PC-9 (cell line): ENCODE measurements at regions not wholly inside any gene's neighbourhood (a gene's known extent, or its start where the extent isn't known, plus 50 kb on each side); places are given as distances from the start of the nearest gene placed in this dataset.

Source experiments
- BruUV-seq: library from RNA; stranded (reverse); fragments of 400-500 nt; replicated peaks from 2 replicates; lab custom pipeline; 2021; lab: Mats Ljungman, UMichigan
- CTCF ChIA-PET: fragments of 300-600 bp; sonication (Branson Sonifier 250); formaldehyde crosslinking; loops from one replicate; lab custom pipeline; 2022; ENCODE audit warnings: antibody characterized with exemption; lab: Charles Lee
- POLR2A ChIA-PET: fragments of 300-600 bp; sonication (Branson Sonifier 250); formaldehyde crosslinking; loops from one replicate; lab custom pipeline; 2022; ENCODE audit warnings: antibody characterized with exemption; ENCODE audit not compliant: unreplicated experiment; lab: Charles Lee
- DNase-seq, 2 experiments: peaks; one replicate each; pipeline versions ENCODE4 v3.0.0 to v3.0.0-alpha.2; 2015 to 2022; ENCODE audit warnings: mixed read lengths in 1 of 2
- H2AFZ ChIP-seq: fragments of 200-600 bp; sonication (generic); 2 replicates; pipeline ENCODE4 v1.8.1; 2017; ENCODE audit warnings: antibody characterized with exemption
- H3F3A ChIP-seq: fragments of 200-600 bp; sonication (generic); 2 replicates; pipeline ENCODE4 v1.8.1; 2017; ENCODE audit warnings: antibody characterized with exemption, mild to moderate bottlenecking, low read depth; ENCODE audit not compliant: insufficient read depth
- H3K27ac ChIP-seq: fragments of 200-600 bp; sonication (generic); 2 replicates; pipeline ENCODE4 v1.6.1; 2016; ENCODE audit warnings: mixed run types
- H3K27me3 ChIP-seq: fragments of 200-600 bp; sonication (generic); 2 replicates; pipeline ENCODE4 v1.6.1; 2016; ENCODE audit warnings: low read depth, mixed run types; ENCODE audit not compliant: insufficient read depth
- H3K36me3 ChIP-seq: fragments of 200-600 bp; sonication (generic); 2 replicates; pipeline ENCODE4 v1.6.1; 2016; ENCODE audit warnings: low read depth, mixed run types
- H3K4me1 ChIP-seq: fragments of 200-600 bp; sonication (generic); replicated peaks from 2 replicates; pipeline ENCODE4 v1.6.1; 2016; ENCODE audit warnings: mixed run types; ENCODE audit not compliant: insufficient read depth
- H3K4me2 ChIP-seq: fragments of 200-600 bp; sonication (generic); 2 replicates; pipeline ENCODE4 v1.6.1; 2017; ENCODE audit warnings: mixed run types
- H3K4me3 ChIP-seq: fragments of 200-600 bp; sonication (generic); 2 replicates; pipeline ENCODE4 v1.6.1; 2016; ENCODE audit warnings: mixed run types
- H3K79me2 ChIP-seq: fragments of 200-600 bp; sonication (generic); 2 replicates; pipeline ENCODE4 v1.6.1; 2017; ENCODE audit warnings: low read depth, mixed run types
- H3K9me2 ChIP-seq: fragments of 200-600 bp; sonication (generic); 2 replicates; pipeline ENCODE4 v1.8.1; 2017; ENCODE audit warnings: mild to moderate bottlenecking; ENCODE audit not compliant: insufficient read depth
- H3K9me3 ChIP-seq: fragments of 200-600 bp; sonication (generic); 2 replicates; pipeline ENCODE4 v1.8.1; 2016; ENCODE audit warnings: low read depth; ENCODE audit not compliant: insufficient read depth
- H4K20me1 ChIP-seq: fragments of 200-600 bp; sonication (generic); 2 replicates; pipeline ENCODE4 v1.8.1; 2017; ENCODE audit not compliant: insufficient read depth
- CTCF ChIP-seq: fragments of 200-600 bp; sonication (generic); conservative IDR thresholded peaks from 2 replicates; pipeline ENCODE4 v1.6.1; 2017; ENCODE audit warnings: mixed run types, antibody characterized with exemption, mild to moderate bottlenecking, moderate library complexity
- EZH2 ChIP-seq: fragments of 200-600 bp; sonication (generic); IDR thresholded peaks from 2 replicates; pipeline ENCODE4 v1.8.0; 2017; ENCODE audit warnings: antibody characterized with exemption, low read depth
- intact Hi-C: fragments of 100-400 bp; cut with micrococcal nuclease; formaldehyde crosslinking; loops from one replicate; pipeline ENCODE4 v1.10.0; 2022; ENCODE audit not compliant: unreplicated experiment

GRCh38 chr15:96888764-96889163 lies 558.3 kb downstream of the NR2F2 start:
- no peak for DNase-seq
- no TSS peak for BruUV-seq
- Histone ChIP-seq H3K27ac (no peak overlapping the region), H3K4me2 (no peak overlapping the region), H3K27me3 (0 out of 2 replicates have a peak, but pooled peaks cover 5% of the 10 kb centered on the region), H3K79me2 (no peaks in the 10 kb centered on the region), H3F3A (no peaks in the 10 kb centered on the region), H3K4me1 (no peaks in the 10 kb centered on the region), H3K9me2 (no peaks in the 10 kb centered on the region), H2AFZ (no peak overlapping the region), H3K4me3 (no peak overlapping the region), H3K9me3 (no peaks in the 10 kb centered on the region), H3K36me3 (no peaks in the 10 kb centered on the region), H4K20me1 (no peaks in the 10 kb centered on the region)
- CTCF ChIA-PET, result no interaction called here
- POLR2A ChIA-PET, result no interaction called here
- TF ChIP-seq CTCF, result no peak
- TF ChIP-seq EZH2, result no peak
- intact Hi-C loops, result no loop called here

- intact Hi-C loops, result no loop called here
- ChIA-PET POLR2A (no interaction called here), CTCF (no interaction called here)
- 0 out of 2 replicates have a peak, but pooled peaks cover 5% of the 10 kb centered on the region for H3K27me3 ChIP-seq
- H3K79me2 ChIP-seq, result no peaks in the 10 kb centered on the region
- peak overlapping the region; percentile 11; the same call in 1 of the 2 replicates for H2AFZ ChIP-seq
- no peaks in the 10 kb centered on the region for H3K4me1 ChIP-seq
- no peak for TF ChIP-seq EZH2
- TF ChIP-seq CTCF, result no peak
- no peak overlapping the region for H3K27ac ChIP-seq
- peak overlapping the region; percentile 59 for H3K4me2 ChIP-seq
- H3K36me3 ChIP-seq, result no peaks in the 10 kb centered on the region
- BruUV-seq, result no TSS peak
- H3K9me2 ChIP-seq, result no peaks in the 10 kb centered on the region
- DNase-seq, result no peak
- no peaks in the 10 kb centered on the region for H3K9me3 ChIP-seq
- no peaks in the 10 kb centered on the region for H3F3A ChIP-seq
- H4K20me1 ChIP-seq, result no peaks in the 10 kb centered on the region
- H3K4me3 ChIP-seq, result peak overlapping the region; percentile 33; the same call in 1 of the 2 replicates
Observed at GRCh38 chr15:96889734-96890480, 559.4 kb downstream of the NR2F2 start.

- Histone ChIP-seq H4K20me1 (no peaks in the 10 kb centered on the region), H3K27ac (no peak overlapping the region), H3K4me2 (no peak overlapping the region), H3K4me1 (no peaks in the 10 kb centered on the region), H3K9me2 (no peaks in the 10 kb centered on the region), H3K4me3 (no peak overlapping the region), H2AFZ (no peak overlapping the region), H3F3A (no peaks in the 10 kb centered on the region), H3K79me2 (no peaks in the 10 kb centered on the region), H3K36me3 (no peaks in the 10 kb centered on the region), H3K9me3 (no peaks in the 10 kb centered on the region), H3K27me3 (0 out of 2 replicates have a peak, but pooled peaks cover 5% of the 10 kb centered on the region)
- no peak for DNase-seq
- no TSS peak for BruUV-seq
- POLR2A ChIA-PET, result no interaction called here
- TF ChIP-seq CTCF (no peak), EZH2 (no peak)
- intact Hi-C loops, result no loop called here
- CTCF ChIA-PET, result interaction anchor here (0.6 to 0.7 kb wide), 2 partner anchors 78 to 165 kb away, joined by 5 to 8 read pairs; no protein-coding TSS in a partner anchor
Observed at GRCh38 chr15:96891046-96891445, 560.5 kb downstream of the NR2F2 start.
